ENCODE measurements at regions not wholly inside any gene's neighbourhood (a gene's known extent, or its start where the extent isn't known, plus 50 kb on each side); places are given as distances from the start of the nearest gene placed in this dataset.

GRCh38 chr9:28045051-28045450 is 471.8 kb upstream of the C9orf72 start:
- no peak overlapping the region for H3K27ac Mint-ChIP-seq
- peaks cover 16% of the 10 kb centered on the region for H3K4me1 Mint-ChIP-seq
- no peaks in the 10 kb centered on the region for H3K27me3 ChIP-seq (ENCODE audit: control insufficient read depth, insufficient read depth, low read length, poor library complexity, severe bottlenecking)
- no peaks in the 10 kb centered on the region for H3K9me3 ChIP-seq (ENCODE audit: control insufficient read depth, low read length)
- 94% methylated on average over 3 of the region's 3 CpGs; no CpG with 5 or more reads in 1 of the 2 experiments for WGBS, 2 experiments (ENCODE audit: insufficient coverage in 1 of 2, insufficient read length in 1 of 2)
- H3K27me3 Mint-ChIP-seq (ENCODE audit: insufficient read depth) = peaks cover 3% of the 10 kb centered on the region
- no peak overlapping the region for H3K4me3 ChIP-seq (ENCODE audit: low read length)
- no peaks in the 10 kb centered on the region for H3K36me3 Mint-ChIP-seq (ENCODE audit: low read depth)
- no peak overlapping the region for H3K4me3 Mint-ChIP-seq
- H3K4me1 ChIP-seq (ENCODE audit: control insufficient read depth, insufficient read depth, low read length) = peaks cover 4% of the 10 kb centered on the region
- no peaks in the 10 kb centered on the region for H3K36me3 ChIP-seq (ENCODE audit: control insufficient read depth, insufficient read depth, low read length)
- no peak overlapping the region for H3K27ac ChIP-seq (ENCODE audit: low read depth, low read length)
- no peak overlapping the region for H3K9ac ChIP-seq (ENCODE audit: extremely low read depth, low read length, poor library complexity, severe bottlenecking)
- TF ChIP-seq CTCF (conservative IDR thresholded peaks at IDR 0.05) = no peak
- no peaks in the 10 kb centered on the region for H3K9me3 Mint-ChIP-seq
- DNase-seq = no peak

- TF ChIP-seq CTCF (conservative IDR thresholded peaks at IDR 0.05) = no peak
- H3K4me3 Mint-ChIP-seq = no peak overlapping the region
- H3K27ac Mint-ChIP-seq = no peak overlapping the region
- H3K4me1 Mint-ChIP-seq = peaks cover 28% of the 10 kb centered on the region
- H3K27ac ChIP-seq (ENCODE audit: low read depth, low read length) = no peak overlapping the region
- peaks cover 9% of the 10 kb centered on the region for H3K4me1 ChIP-seq (ENCODE audit: control insufficient read depth, insufficient read depth, low read length)
- H3K27me3 ChIP-seq (ENCODE audit: control insufficient read depth, insufficient read depth, low read length, poor library complexity, severe bottlenecking) = no peaks in the 10 kb centered on the region
- H3K9me3 Mint-ChIP-seq = no peaks in the 10 kb centered on the region
- no peaks in the 10 kb centered on the region for H3K36me3 Mint-ChIP-seq (ENCODE audit: low read depth)
- no peaks in the 10 kb centered on the region for H3K9me3 ChIP-seq (ENCODE audit: control insufficient read depth, low read length)
- H3K4me3 ChIP-seq (ENCODE audit: low read length) = no peak overlapping the region
- H3K9ac ChIP-seq (ENCODE audit: extremely low read depth, low read length, poor library complexity, severe bottlenecking) = no peak overlapping the region
- DNase-seq = no peak
- no peaks in the 10 kb centered on the region for H3K36me3 ChIP-seq (ENCODE audit: control insufficient read depth, insufficient read depth, low read length)
- peaks cover 2% of the 10 kb centered on the region for H3K27me3 Mint-ChIP-seq (ENCODE audit: insufficient read depth)
Measured at GRCh38 chr9:28050046-28050445, 476.8 kb upstream of the C9orf72 start.

- no peak overlapping the region for H3K27ac ChIP-seq (ENCODE audit: low read depth, low read length)
- 75 to 87% methylated on average over 1 to 2 of the region's 2 CpGs for WGBS, 2 experiments (ENCODE audit: insufficient coverage in 1 of 2, insufficient read length in 1 of 2)
- H3K9ac ChIP-seq (ENCODE audit: extremely low read depth, low read length, poor library complexity, severe bottlenecking) = no peak overlapping the region
- peaks cover 3% of the 10 kb centered on the region for H3K27me3 Mint-ChIP-seq (ENCODE audit: insufficient read depth)
- H3K4me1 Mint-ChIP-seq = peaks cover 28% of the 10 kb centered on the region
- H3K27me3 ChIP-seq (ENCODE audit: control insufficient read depth, insufficient read depth, low read length, poor library complexity, severe bottlenecking) = no peaks in the 10 kb centered on the region
- H3K4me3 ChIP-seq (ENCODE audit: low read length) = no peak overlapping the region
- no peak overlapping the region for H3K4me3 Mint-ChIP-seq
- no peak for TF ChIP-seq CTCF (conservative IDR thresholded peaks at IDR 0.05)
- H3K9me3 Mint-ChIP-seq = no peaks in the 10 kb centered on the region
- H3K4me1 ChIP-seq (ENCODE audit: control insufficient read depth, insufficient read depth, low read length) = peaks cover 9% of the 10 kb centered on the region
- H3K27ac Mint-ChIP-seq = no peak overlapping the region
- H3K36me3 Mint-ChIP-seq (ENCODE audit: low read depth) = no peaks in the 10 kb centered on the region
- H3K9me3 ChIP-seq (ENCODE audit: control insufficient read depth, low read length) = no peaks in the 10 kb centered on the region
- no peak for DNase-seq
- no peaks in the 10 kb centered on the region for H3K36me3 ChIP-seq (ENCODE audit: control insufficient read depth, insufficient read depth, low read length)
Measured at GRCh38 chr9:28050941-28051340, 477.7 kb upstream of the C9orf72 start.
